CD1c-positive myeloid dendritic cell (primary cell): ENCODE measurements at regions not wholly inside any gene's neighbourhood (a gene's known extent, or its start where the extent isn't known, plus 50 kb on each side); places are given as distances from the start of the nearest gene placed in this dataset.

Source experiments
- DNase-seq: peaks from one replicate; pipeline ENCODE4 v3.0.0-alpha.2; 2016; ENCODE audit errors: extremely low spot score

- DNase-seq, result no peak
Observed at GRCh38 chr10:131689016-131689415, 211.8 kb upstream of the PPP2R2D start.

GRCh38 chr10:131689486-131689885 is 211.3 kb upstream of the PPP2R2D start:
- DNase-seq, result no peak

- no peak for DNase-seq
Observed at GRCh38 chr10:131689954-131690757, 210.7 kb upstream of the PPP2R2D start.

- no peak for DNase-seq
Observed at GRCh38 chr10:131690805-131691239, 210.0 kb upstream of the PPP2R2D start.

GRCh38 chr10:131691481-131692090 is 209.2 kb upstream of the PPP2R2D start:
- no peak for DNase-seq

GRCh38 chr10:131692176-131692575 is 208.6 kb upstream of the PPP2R2D start:
- DNase-seq, result no peak

GRCh38 chr10:131692686-131693334 is 208.0 kb upstream of the PPP2R2D start:
- no peak for DNase-seq

GRCh38 chr10:131693766-131694165 is 207.0 kb upstream of the PPP2R2D start:
- DNase-seq, result no peak

GRCh38 chr10:131694168-131694780 is 206.5 kb upstream of the PPP2R2D start:
- DNase-seq, result no peak

GRCh38 chr10:131694781-131695495 is 205.9 kb upstream of the PPP2R2D start:
- DNase-seq, result no peak

GRCh38 chr10:131695496-131696165 is 205.2 kb upstream of the PPP2R2D start:
- DNase-seq, result no peak

- DNase-seq, result no peak
Observed at GRCh38 chr10:131697476-131698128, 203.2 kb upstream of the PPP2R2D start.

GRCh38 chr10:131698232-131698631 is 202.6 kb upstream of the PPP2R2D start:
- DNase-seq, result no peak

GRCh38 chr10:131698986-131699385 is 201.8 kb upstream of the PPP2R2D start:
- no peak for DNase-seq

- DNase-seq, result no peak
Observed at GRCh38 chr10:131700032-131700431, 200.8 kb upstream of the PPP2R2D start.

GRCh38 chr10:131700506-131700905 is 200.3 kb upstream of the PPP2R2D start:
- no peak for DNase-seq

- no peak for DNase-seq
Observed at GRCh38 chr10:131701131-131701947, 199.5 kb upstream of the PPP2R2D start.

GRCh38 chr10:131702531-131703356 is 198.1 kb upstream of the PPP2R2D start:
- DNase-seq, result no peak

- no peak for DNase-seq
Observed at GRCh38 chr10:131703541-131703940, 197.3 kb upstream of the PPP2R2D start.
